ENCODE measurements at regions not wholly inside any gene's neighbourhood (a gene's known extent, or its start where the extent isn't known, plus 50 kb on each side); places are given as distances from the start of the nearest gene placed in this dataset.

DNA sequence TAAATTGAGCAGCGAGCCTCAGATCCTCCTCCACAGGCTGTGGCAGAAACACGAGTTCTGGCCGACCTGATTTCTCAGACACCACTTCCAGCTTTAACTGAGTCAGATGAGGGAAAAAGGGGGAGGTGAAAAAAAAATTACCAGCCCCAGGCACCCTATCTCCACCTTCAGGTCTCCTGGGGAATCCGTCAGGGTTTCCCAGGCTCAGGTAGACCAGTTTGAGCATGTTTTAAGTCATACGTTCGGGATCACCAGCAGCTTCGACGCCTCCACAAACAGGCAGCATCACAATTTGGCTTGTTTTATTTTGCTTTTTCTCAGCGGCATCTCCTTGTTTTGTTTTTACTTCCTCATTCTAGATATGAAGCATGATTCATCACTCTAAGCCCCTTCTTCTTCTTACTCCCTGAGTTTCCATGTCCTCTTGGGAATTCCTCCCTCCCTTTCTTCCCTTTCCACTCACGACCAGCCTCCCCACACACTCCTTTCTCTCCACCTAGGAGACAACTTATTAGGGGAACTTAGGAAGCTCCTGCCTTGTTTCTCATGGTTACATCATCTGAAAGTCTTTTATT, 190.1 kb downstream of the ZNF621 start:
- TF ChIP-seq EZH2 (IDR thresholded peaks at IDR 0.05; ENCODE audit: borderline replicate concordance) (no peak), EZH2phosphoT487 (IDR thresholded peaks at IDR 0.05; ENCODE audit: low read depth, severe bottlenecking, unreplicated experiment) (no peak)
- TF ChIP-seq, protein P1, sequence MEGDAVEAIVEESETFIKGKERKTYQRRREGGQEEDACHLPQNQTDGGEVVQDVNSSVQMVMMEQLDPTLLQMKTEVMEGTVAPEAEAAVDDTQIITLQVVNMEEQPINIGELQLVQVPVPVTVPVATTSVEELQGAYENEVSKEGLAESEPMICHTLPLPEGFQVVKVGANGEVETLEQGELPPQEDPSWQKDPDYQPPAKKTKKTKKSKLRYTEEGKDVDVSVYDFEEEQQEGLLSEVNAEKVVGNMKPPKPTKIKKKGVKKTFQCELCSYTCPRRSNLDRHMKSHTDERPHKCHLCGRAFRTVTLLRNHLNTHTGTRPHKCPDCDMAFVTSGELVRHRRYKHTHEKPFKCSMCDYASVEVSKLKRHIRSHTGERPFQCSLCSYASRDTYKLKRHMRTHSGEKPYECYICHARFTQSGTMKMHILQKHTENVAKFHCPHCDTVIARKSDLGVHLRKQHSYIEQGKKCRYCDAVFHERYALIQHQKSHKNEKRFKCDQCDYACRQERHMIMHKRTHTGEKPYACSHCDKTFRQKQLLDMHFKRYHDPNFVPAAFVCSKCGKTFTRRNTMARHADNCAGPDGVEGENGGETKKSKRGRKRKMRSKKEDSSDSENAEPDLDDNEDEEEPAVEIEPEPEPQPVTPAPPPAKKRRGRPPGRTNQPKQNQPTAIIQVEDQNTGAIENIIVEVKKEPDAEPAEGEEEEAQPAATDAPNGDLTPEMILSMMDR (IDR thresholded peaks at IDR 0.05; ENCODE audit: poor library complexity) = no peak

Data from hepatocyte (in vitro differentiated cells).